GM12864 (cell line): ENCODE measurements at regions not wholly inside any gene's neighbourhood (a gene's known extent, or its start where the extent isn't known, plus 50 kb on each side); places are given as distances from the start of the nearest gene placed in this dataset.

Source experiments
- DNase-seq: peaks from one replicate; pipeline ENCODE4 v3.0.0-alpha.2; 2011; ENCODE audit warnings: low read depth
- H3K4me3 ChIP-seq: 2 replicates; pipeline ENCODE4 v1.5.1; 2011; ENCODE audit warnings: mild to moderate bottlenecking, low read depth, low read length, control low read depth
- TF ChIP-seq, protein P1 (sequence below): IDR thresholded peaks from 2 replicates; pipeline ENCODE4 v1.5.1; 2011; ENCODE audit warnings: low read depth, mild to moderate bottlenecking, moderate library complexity, low read length, control low read depth, inconsistent platforms; ENCODE audit errors: missing control alignments

DNA sequence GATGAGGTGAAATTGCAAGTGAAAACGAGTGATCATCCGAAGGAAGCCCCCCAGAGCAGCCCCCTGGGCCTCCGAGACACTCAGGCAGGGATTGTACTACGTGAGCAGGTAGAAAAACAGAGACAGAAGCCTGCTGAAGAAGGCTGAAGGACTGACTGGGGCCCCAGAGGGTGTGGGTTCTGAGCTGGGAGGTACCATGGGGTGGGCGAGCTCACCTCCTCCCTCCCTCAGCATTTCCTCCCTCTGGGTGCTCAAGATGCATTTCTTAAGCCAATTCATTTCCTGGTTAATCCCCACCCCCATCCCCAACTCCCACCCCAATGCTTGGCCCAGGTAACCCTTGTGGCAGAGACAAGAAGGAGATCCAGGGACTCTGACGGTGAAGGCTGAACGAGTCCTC is 108.7 kb downstream of the BDH1 start:
- no peak overlapping the region for H3K4me3 ChIP-seq
- TF ChIP-seq, protein P1, sequence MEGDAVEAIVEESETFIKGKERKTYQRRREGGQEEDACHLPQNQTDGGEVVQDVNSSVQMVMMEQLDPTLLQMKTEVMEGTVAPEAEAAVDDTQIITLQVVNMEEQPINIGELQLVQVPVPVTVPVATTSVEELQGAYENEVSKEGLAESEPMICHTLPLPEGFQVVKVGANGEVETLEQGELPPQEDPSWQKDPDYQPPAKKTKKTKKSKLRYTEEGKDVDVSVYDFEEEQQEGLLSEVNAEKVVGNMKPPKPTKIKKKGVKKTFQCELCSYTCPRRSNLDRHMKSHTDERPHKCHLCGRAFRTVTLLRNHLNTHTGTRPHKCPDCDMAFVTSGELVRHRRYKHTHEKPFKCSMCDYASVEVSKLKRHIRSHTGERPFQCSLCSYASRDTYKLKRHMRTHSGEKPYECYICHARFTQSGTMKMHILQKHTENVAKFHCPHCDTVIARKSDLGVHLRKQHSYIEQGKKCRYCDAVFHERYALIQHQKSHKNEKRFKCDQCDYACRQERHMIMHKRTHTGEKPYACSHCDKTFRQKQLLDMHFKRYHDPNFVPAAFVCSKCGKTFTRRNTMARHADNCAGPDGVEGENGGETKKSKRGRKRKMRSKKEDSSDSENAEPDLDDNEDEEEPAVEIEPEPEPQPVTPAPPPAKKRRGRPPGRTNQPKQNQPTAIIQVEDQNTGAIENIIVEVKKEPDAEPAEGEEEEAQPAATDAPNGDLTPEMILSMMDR, result no peak
- no peak for DNase-seq

DNA sequence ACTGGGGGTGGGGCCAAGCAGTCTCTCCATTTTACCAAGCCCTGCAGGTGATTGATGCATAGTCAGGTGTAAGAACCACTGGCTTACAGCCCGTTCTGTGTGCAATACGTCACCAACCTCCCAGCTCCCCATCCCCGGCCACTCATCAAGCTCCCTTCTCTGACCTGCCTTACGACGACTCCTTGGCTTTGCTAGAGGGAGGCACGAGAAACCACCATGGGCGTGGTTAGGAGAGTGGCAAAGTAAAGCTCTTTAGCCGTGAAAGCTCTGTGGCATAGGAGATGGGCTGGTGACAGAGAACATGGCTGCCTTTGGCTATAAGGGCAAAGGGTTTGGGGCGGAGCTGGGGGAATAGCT is 109.1 kb downstream of the BDH1 start:
- H3K4me3 ChIP-seq, result no peak overlapping the region
- TF ChIP-seq, protein P1, result no peak
- no peak for DNase-seq

DNA sequence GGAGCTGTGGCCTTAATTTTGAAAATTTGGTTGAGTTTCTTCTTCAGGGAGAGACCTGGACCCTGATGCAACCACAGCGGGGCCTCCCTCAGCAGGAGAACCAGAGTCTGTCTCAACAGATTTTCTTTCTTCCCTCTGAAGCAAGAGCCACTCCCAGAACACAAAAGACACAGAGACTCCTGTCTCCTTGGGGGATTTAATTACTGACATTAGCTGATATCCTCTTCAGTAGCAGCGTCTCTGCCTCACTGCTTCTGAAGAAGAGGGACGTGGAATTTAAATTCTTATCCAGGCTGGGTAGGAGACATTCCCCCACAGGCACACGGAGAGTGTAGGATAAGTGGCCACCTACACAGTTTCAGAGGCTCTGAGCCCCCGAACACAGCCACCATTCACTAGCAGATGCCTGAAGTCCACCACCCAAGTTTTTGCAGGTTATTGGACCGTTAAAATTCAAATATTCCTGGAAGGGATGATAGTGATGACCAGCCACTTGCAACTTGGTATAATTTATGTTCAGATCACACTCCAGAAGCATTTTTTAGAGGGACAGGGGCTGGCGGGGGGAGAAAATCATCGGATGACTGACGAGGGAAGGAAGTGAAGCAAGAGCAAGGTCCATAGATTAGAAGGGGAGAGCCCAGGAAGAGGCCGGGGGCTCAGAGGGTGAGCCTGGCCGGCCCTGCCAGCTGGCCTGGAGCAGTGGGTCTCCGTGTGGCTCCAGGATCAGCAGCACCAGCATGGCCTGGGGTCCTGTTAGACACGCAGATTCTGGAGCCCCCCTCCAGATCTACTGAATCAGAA is 109.7 kb downstream of the BDH1 start:
- TF ChIP-seq, protein P1, result no peak
- DNase-seq, result no peak
- no peak overlapping the region for H3K4me3 ChIP-seq

DNA sequence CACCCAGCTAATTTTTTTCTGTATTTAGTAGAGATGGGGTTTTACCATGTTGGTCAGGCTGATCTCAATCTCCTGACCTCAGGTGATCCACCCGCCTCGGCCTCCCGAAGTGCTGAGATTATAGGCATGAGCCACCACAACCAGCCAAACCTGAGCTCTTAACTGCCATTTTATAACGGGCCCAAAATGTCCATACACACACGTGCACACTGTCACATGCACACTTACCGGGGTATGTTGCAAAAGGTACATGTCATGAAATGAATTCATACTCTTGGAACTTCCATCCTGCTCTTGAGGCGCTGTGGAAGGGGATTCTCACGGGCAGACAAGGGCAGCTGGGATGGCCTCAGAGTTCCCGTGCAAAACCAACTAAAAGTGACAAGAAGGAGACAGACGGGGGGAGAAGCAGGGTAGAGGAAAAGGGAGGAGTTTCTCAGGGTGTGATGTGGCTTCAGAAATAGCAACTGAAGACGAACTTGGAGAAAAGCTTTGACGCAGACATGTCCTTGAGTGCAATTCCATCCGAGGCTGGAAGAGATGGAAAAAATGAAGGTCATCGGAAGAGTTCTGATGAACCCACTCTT is 110.9 kb downstream of the BDH1 start:
- TF ChIP-seq, protein P1, result no peak
- H3K4me3 ChIP-seq, result no peak overlapping the region
- no peak for DNase-seq

DNA sequence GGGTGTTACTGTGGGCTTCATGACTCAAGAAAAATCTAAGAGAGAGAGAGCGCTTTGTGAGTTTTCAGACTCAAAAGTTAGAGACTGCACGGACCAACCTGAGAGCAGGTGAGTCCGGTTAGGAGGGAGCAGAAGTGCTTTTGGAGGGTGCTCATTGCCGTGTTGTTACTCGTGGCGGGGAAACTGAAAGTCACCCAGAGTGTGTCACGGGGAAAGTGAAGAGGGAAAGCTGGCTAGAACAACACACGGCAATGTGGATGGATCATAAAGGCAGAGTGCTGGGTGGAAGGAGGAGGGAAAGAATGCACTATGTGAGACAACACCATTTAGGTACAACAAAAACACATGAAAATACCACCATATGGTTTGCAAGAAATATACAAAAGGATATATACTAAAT is 112.3 kb downstream of the BDH1 start:
- no peak for DNase-seq
- H3K4me3 ChIP-seq, result no peak overlapping the region
- TF ChIP-seq, protein P1, result no peak

DNA sequence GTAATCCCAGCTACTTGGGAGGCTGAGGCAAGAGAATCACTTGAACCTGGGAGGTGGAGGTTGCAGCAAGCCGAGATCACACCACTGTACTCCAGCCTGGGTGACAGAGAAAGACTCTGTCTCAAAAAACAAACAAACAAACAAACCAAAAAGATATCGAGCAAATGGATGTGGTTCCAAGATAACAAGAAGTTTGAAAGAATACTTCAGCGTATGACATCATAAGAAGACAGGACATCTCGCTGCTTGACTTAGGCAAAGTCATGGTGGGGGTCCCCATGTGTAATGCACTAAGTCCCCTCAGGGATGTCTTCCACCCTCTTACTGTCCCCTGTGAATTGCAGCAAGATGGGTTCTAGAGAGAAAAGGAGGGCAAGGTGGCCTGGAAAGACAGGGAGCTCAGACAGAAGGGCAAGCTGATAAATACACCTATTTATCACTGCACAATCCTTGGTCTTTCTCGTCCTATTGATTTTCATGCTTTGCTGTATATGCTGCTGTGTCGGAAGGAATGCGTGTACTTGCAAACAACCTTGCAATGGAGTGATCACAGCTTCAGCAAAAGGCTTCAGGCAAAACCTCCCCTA is 115.0 kb downstream of the BDH1 start:
- DNase-seq, result no peak
- no peak overlapping the region for H3K4me3 ChIP-seq
- TF ChIP-seq, protein P1, result no peak
